Ovary (tissue), 7 donors: ENCODE measurements at regions not wholly inside any gene's neighbourhood (a gene's known extent, or its start where the extent isn't known, plus 50 kb on each side); places are given as distances from the start of the nearest gene placed in this dataset.

ENCODE experiments used
- DNase-seq, 5 donors: peaks; one replicate each; pipeline ENCODE4 v3.0.0-alpha.2; 2019 to 2020
- H3K27ac ChIP-seq, 2 donors: fragments of 200-600 bp; one replicate each; pipeline versions ENCODE4 v1.5.1 to v1.8.0; 2019 to 2022
- H3K27me3 ChIP-seq: fragments of 200-600 bp; one replicate; pipeline ENCODE4 v1.8.0; 2022
- H3K36me3 ChIP-seq: fragments of 200-600 bp; sonication (generic); one replicate; pipeline ENCODE4 v1.5.1; 2019
- H3K4me1 ChIP-seq: one replicate; pipeline ENCODE4 v1.8.1; 2013; ENCODE audit warnings: mild to moderate bottlenecking, moderate library complexity; ENCODE audit not compliant: insufficient read depth
- H3K4me3 ChIP-seq: fragments of 200-600 bp; sonication (generic); one replicate; pipeline ENCODE4 v1.5.1; 2017
- H3K9me3 ChIP-seq, 2 donors: fragments of 200-600 bp in 1 of 2; sonication (generic) in 1 of 2; one replicate each; pipeline versions ENCODE4 v1.5.1 to v1.8.1; 2013 to 2019; ENCODE audit warnings: mild to moderate bottlenecking in 1 of 2, moderate library complexity in 1 of 2
- EP300 ChIP-seq: sonication (generic); formaldehyde crosslinking; IDR thresholded peaks from one replicate; pipeline ENCODE4 v1.6.1; 2017; ENCODE audit warnings: antibody characterized with exemption
- POLR2A ChIP-seq: fragments of 450-650 bp; IDR thresholded peaks from one replicate; pipeline ENCODE4 v1.6.1; 2017; ENCODE audit warnings: antibody characterized with exemption, mild to moderate bottlenecking, moderate library complexity
- WGBS, 3 donors: extraction: QIAGEN DNeasy Blood & Tissue Kit in 1 of 3; methylation state at CpG; one replicate each; pipeline versions ENCODE4 v1.1.5 to v1.1.7; 2013 to 2017; 5-methylcytosine and 5-hydroxymethylcytosine counted together
- intact Hi-C, 4 donors: fragments of 100-400 bp; cut with DNase I; formaldehyde crosslinking; loops; one replicate each; pipeline versions ENCODE4 v1.11.0 to v1.15.1; 2022 to 2023
- TF ChIP-seq, protein P1 (sequence below), 3 donors: fragments of 450-650 bp in 2 of 3; fragments of 200-600 bp in 1 of 3; IDR thresholded peaks; one replicate each; pipeline versions ENCODE4 v1.5.1 to v1.8.0; 2016 to 2022; ENCODE audit warnings: antibody characterized with exemption in 3 of 3, mild to moderate bottlenecking in 1 of 3
- donor health status: DM: no; HTN: no; CAD: no; lungs with moderate emphysema.
- donor health status: DM: no; HTN: no; CAD: no.
- donor health status: Bipolar disorder and iron deficiency.
- donor health status: DM: no; HTN: no; CAD: no.
- donor health status: DM: yes; HTN: yes; CAD: no.

DNA sequence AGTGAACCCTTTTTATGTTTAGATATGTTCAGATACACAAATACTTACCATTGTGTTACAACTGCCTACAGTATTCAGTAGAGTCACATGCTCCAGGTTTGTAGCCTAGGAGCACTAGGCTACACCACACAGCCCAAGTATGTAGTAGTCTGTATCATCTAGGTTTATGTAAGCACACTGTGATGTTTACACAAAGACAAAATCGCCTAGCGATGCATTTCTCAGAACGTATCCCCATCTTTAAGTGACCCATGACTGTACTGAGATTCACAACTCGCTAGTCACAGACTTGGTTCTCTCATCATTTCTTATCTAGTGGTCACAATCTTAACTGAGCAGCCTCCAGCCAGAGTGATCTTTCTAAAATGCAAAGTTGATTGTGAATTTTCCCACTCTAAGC, 119.2 kb downstream of the RASSF10 start:
- TF ChIP-seq, protein P1, sequence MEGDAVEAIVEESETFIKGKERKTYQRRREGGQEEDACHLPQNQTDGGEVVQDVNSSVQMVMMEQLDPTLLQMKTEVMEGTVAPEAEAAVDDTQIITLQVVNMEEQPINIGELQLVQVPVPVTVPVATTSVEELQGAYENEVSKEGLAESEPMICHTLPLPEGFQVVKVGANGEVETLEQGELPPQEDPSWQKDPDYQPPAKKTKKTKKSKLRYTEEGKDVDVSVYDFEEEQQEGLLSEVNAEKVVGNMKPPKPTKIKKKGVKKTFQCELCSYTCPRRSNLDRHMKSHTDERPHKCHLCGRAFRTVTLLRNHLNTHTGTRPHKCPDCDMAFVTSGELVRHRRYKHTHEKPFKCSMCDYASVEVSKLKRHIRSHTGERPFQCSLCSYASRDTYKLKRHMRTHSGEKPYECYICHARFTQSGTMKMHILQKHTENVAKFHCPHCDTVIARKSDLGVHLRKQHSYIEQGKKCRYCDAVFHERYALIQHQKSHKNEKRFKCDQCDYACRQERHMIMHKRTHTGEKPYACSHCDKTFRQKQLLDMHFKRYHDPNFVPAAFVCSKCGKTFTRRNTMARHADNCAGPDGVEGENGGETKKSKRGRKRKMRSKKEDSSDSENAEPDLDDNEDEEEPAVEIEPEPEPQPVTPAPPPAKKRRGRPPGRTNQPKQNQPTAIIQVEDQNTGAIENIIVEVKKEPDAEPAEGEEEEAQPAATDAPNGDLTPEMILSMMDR (IDR thresholded peaks at IDR 0.05), result no peak
- no peak for TF ChIP-seq POLR2A
- TF ChIP-seq EP300, result no peak
- H3K27ac ChIP-seq, result no peak overlapping the region
- H3K9me3 ChIP-seq, result no peaks in the 10 kb centered on the region
- 87 to 95% (median 89%) methylated on average over 4 of the region's 4 CpGs for WGBS, 3 donors
- H3K36me3 ChIP-seq, result no peaks in the 10 kb centered on the region
- no peaks in the 10 kb centered on the region for H3K4me1 ChIP-seq
- intact Hi-C loops, result no loop called here
- no peaks in the 10 kb centered on the region for H3K27me3 ChIP-seq
- no peak for DNase-seq
- no peak overlapping the region for H3K4me3 ChIP-seq

DNA sequence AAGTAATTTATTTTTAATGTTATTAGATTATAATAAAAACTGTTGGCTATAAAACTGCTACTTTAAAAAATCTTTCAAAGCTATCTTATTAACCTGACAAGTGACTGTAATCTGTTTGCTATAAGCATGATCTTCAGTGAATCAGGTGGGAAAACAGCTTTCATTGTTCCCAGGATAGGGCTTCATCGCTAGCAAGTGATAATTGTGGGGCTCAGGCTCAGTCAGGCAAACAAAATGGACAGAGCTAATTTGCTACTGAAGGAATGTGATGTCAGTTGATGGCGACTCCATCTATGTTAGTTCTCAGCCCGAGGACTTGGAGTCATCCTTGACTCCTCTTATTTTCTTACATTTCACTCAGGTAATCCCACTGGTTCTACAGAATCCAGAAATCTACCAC, 125.0 kb downstream of the RASSF10 start:
- TF ChIP-seq, protein P1 (IDR thresholded peaks at IDR 0.05), result no peak
- TF ChIP-seq EP300 (no peak), POLR2A (no peak)
- H3K4me3 ChIP-seq, result no peak overlapping the region
- no peaks in the 10 kb centered on the region for H3K4me1 ChIP-seq
- H3K36me3 ChIP-seq, result no peaks in the 10 kb centered on the region
- H3K9me3 ChIP-seq, result no peaks in the 10 kb centered on the region
- intact Hi-C loops, result no loop called here
- DNase-seq, result no peak
- no peaks in the 10 kb centered on the region for H3K27me3 ChIP-seq
- no peak overlapping the region for H3K27ac ChIP-seq
- 69 to 76% (median 75%) methylated on average over 3 of the region's 3 CpGs for WGBS, 3 donors

DNA sequence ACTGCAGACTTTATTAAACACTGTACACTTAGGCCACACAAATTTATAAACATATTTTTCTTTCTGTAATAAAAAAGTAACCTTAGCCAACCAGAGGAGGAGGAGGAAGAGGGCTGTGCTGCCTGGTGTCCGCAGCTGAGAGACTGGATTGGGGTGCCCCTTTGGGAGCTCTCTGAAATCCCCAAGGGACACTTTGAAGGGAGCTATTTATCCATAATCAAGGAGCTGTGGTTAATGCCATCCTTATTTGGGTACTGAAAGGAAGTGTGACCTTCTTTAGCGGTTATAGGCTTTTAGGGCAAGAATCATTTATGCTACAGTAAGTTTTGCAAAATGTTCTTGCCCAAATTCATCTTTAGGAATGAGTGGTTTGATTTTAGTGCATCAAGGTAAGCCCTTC, 125.8 kb downstream of the RASSF10 start:
- Histone ChIP-seq H3K36me3 (no peaks in the 10 kb centered on the region), H3K9me3 (no peaks in the 10 kb centered on the region), H3K4me1 (no peaks in the 10 kb centered on the region), H3K4me3 (no peak overlapping the region), H3K27ac (no peak overlapping the region), H3K27me3 (no peaks in the 10 kb centered on the region)
- intact Hi-C loops, result no loop called here
- TF ChIP-seq EP300, result no peak
- no peak for TF ChIP-seq POLR2A
- TF ChIP-seq, protein P1 (IDR thresholded peaks at IDR 0.05), result no peak
- no peak for DNase-seq
- WGBS, 3 donors, result 63 to 79% (median 69%) methylated on average over 2 of the region's 2 CpGs

DNA sequence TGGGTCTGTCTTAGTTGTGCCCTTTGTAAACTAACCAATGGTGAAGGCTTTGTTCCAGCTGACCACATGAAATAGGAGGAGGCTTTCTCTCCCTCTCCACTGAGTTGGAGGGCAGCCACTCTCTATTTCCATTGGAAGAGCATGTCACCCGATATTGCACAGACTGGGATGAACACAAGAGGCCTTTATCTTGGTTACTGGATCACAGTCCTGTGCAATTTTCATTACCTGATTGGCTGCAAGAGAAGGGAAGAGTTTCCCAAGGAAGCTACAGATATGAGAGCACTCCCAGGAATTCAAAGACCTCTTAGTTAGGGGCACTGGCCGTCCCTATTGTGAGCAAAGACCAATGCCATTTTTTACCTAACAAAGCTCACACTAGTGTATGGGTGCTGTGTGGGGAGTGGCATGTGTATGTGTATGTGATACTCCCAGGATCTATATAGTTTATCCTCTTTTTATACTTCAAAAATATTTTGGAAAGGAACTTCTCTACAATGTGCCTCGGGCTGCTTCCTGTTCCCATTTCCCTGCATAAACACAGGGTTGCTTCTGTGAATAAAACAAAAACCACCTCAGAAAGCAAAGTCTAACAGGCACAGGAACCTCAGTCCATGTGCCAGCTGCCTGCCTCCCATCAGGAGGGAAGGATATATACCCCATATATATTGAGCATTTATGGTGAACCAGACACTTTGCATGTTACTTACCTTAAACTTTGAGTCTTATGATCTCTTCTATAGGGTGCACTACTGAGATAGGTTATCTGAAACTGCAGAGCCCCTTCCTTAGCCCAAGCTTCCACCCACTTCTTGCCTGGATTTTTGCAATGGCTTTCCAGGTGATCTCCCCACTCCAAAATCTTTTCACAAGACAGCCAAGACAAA, 126.5 kb downstream of the RASSF10 start:
- no peaks in the 10 kb centered on the region for H3K9me3 ChIP-seq
- no peaks in the 10 kb centered on the region for H3K27me3 ChIP-seq
- H3K4me3 ChIP-seq, result no peak overlapping the region
- H3K4me1 ChIP-seq, result no peaks in the 10 kb centered on the region
- TF ChIP-seq EP300 (no peak), POLR2A (no peak)
- TF ChIP-seq, protein P1 (IDR thresholded peaks at IDR 0.05), result no peak
- H3K27ac ChIP-seq, result no peak overlapping the region
- H3K36me3 ChIP-seq, result no peaks in the 10 kb centered on the region
- DNase-seq, result no peak
- WGBS, 3 donors, result 20 to 42% (median 27%) methylated on average over 3 of the region's 3 CpGs
- intact Hi-C loops, result no loop called here
